Stromal cell of bone marrow (primary cell): ENCODE measurements at regions not wholly inside any gene's neighbourhood (a gene's known extent, or its start where the extent isn't known, plus 50 kb on each side); places are given as distances from the start of the nearest gene placed in this dataset.
"Not testable (repeated sequence)": the region's sequence is repeated elsewhere in the genome, so short reads cannot be mapped to it uniquely, and the experiment has no call there.

Source experiments
- DNase-seq: peaks from one replicate; pipeline ENCODE4 v3.0.0-alpha.2; 2012; ENCODE audit warnings: low read depth

GRCh38 chr6:109253366-109253765 is 128.9 kb downstream of the CD164 start:
- DNase-seq, result no peak

GRCh38 chr6:109252261-109253041 is 129.8 kb downstream of the CD164 start:
- no peak for DNase-seq

- no peak for DNase-seq
Measured at GRCh38 chr6:109251839-109252238, 130.4 kb downstream of the CD164 start.

- DNase-seq, result not testable (repeated sequence)
Measured at GRCh38 chr6:109250544-109251156, 131.6 kb downstream of the CD164 start.

DNA sequence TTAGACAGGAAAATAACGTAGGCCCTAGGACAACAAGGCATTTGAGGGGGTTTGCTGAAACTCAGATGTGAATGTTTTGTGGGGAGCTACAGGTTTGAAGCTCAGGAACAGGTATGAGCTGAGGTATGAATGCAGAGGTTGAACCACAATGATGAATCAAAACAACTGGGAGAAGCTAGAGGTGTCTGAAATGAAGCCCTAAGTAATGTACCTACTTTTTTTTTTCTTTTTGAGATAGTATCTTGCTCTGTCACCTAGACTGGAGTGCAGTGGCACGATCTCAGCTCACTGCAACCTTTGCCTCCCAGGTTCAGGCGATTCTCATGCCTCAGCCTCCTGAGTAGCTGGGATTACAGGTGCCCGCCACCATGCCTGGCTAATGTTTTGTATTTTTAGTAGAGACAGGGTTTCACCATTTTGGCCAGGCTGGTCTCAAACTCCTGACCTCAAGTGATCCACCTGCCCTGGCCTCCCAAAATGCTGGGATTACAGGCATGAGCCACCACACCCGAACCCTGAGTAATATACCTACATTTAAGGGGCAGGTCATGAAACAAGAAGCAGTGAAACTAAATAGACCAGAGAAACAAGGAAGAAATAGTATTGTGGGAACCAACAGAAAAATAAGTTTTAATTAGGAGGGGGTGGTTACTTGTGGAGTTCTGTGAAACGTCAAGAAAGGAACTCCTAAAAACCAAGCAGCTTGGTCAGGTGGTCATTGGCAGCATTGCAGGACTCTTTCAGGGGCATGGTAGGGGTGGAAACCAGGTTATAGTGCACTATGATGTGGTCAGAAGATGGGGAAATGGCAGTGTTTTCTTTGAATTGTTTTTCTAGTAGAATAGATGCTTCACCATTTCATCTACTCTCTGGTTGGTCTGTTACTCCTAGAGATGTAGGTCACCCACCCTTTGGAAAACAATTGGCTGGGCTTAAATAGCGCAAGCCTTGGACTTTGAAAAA is 138.1 kb downstream of the CD164 start:
- DNase-seq, result no peak

- DNase-seq, result no peak
Measured at GRCh38 chr6:109242925-109243324, 139.3 kb downstream of the CD164 start.

GRCh38 chr6:109242029-109242428 is 140.2 kb downstream of the CD164 start:
- DNase-seq, result no peak

DNA sequence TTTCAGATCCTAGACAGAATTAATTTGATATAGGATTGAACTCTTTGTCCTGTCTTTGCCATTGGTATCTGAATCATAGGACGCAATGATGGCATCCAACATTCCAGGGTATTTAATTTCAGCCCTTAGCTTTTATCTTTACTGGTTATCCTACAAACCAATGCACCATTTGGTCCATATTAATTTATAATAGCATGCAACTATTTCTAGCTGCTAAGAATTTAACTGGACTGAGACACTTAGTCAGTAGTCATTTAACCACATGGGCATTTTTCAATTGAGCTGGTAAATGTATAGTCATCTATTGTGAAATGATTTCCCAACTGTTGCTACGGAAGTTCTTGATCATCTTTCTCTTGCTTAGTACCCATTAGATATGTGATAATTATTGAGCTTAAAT is 141.1 kb downstream of the CD164 start:
- peak; percentile 47 for DNase-seq

- DNase-seq, result no peak
Measured at GRCh38 chr6:109240370-109241084, 141.7 kb downstream of the CD164 start.

DNA sequence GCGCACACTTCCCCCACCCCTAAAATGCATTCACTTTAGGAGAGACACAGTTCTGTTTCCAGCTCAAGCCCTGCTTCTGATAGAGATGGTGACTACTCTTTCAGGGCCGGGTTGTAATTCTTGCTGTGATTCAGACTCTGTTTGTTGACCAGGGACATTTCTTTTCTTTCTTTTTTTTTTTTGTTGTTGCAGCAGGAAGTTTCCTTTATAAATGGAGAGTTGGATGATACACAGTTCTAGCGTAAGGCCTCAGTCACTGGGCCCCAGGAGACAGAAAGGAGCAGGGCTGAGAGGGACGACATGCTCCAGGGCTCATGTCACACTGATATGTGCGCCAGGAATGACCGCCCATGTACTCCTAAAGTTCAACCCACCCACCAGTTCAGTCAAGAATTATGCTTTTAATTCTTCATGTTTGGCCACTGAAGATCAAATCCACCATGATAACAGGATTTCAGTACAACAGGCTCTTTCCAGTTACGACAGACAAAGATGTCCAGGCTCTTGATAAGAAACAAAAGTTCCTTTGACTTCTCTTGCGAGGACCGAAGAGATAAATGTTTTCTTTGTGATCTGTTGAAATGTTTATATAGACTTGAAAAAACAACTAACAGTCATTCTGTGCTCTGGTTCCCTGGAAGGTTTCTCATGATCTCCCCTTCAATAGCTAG is 142.5 kb downstream of the CD164 start:
- peak; percentile 51 for DNase-seq

DNA sequence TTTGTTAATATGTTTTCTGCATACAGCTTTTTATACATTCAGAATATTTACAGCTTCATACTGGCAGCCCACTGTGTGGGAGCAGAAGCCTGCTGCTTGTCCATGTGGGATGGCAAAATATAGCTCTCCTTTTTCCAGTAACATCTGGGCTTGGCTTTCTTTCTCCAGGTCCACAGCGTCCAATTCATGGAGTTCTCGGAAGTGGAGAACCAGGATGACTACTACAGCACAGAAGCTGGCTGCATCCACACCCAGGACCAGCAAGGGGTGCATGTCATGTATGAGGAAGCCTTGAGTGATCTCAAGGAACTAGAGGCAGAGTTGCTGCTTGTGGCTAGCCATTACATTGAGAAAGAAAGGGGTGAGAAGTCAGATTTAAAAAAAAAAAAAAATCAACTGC is 143.1 kb downstream of the CD164 start:
- DNase-seq, result peak; percentile 48

DNA sequence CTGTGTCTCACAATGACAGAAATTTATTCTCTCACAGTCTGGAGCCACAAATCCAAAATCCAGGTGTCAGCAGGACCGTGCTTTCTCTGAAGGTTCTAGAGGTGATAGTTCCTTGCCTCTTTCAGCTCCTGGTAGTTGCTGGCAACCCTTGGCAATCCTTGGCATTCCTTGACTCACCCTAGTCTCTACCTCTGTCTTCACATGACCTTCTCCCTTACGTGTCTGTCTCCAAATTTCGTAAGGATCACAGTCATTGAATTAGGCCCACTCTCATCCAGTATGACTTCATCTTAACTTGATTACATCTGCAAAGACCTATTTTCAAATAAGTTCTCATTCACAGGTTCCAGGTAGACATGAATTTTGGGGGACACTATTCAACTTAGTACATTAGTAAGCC is 143.1 kb downstream of the CEP57L1 start:
- no peak for DNase-seq

DNA sequence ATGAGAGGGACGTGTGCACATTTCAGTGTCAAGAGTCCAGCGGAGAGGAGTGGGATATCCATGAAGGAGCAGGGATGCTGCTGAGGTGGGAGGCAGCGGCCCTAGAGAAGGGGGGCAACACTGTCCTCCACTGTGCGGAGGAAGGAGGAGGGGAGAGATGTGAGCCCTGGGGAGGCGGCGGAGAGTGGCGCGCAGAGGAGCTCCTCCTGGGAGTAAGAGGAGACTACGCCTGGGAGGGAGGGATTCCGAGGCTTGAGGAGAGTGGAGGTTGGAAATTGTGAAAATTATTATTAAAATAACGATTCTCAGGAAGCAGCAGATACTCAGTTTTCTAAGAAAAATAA is 142.7 kb downstream of the CEP57L1 start:
- no peak for DNase-seq

GRCh38 chr6:109237077-109237985 is 142.0 kb downstream of the CEP57L1 start:
- DNase-seq, result peak; percentile 36

DNA sequence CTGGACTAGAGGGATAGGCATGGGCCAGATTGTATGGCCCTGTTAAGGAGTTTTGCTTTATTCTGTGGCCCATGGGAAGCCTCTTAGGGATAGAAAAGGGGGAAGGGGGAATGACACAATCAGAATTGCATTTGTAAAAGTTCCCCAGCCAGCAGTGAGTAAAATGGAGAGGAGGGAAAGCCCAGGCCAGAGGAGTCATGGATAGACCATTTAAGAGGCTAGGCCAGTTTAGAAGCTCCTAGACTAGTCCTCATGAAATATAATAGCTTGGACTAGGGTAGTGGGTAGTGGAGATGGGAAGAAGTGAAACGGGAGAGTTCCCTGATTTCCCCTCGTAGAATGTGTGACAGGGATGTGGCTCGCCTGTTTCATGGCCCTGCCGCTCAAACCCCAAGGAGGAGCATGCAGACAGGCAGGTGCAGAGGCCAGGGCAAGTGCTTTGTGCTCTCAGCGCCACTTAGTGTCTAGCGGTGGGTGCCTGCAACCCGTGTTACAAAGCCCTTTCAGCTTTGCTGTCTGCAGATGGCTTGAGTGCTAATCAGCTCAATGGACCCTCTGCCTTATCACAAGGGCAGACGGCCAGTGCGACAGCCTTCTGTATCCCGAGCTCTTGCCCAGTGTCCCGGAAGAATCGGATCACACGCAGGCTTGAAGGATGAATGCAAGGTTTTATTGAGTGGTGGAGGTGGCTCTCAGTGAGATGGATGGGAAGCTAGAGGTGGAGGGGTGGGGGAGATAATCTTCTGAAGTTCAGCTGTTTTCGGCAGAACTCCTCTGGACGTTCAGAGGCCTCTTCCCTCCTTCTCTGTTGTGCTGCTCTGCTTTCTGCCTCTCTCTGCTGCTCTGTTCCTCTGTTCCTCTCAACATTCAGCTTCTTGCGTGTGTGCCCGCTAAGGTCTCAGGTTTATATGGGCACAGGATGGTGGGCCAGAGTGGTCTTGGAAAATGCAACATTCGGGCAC is 141.1 kb downstream of the CEP57L1 start:
- no peak for DNase-seq

- no peak for DNase-seq
Measured at GRCh38 chr6:109235481-109236038, 140.3 kb downstream of the CEP57L1 start.

DNA sequence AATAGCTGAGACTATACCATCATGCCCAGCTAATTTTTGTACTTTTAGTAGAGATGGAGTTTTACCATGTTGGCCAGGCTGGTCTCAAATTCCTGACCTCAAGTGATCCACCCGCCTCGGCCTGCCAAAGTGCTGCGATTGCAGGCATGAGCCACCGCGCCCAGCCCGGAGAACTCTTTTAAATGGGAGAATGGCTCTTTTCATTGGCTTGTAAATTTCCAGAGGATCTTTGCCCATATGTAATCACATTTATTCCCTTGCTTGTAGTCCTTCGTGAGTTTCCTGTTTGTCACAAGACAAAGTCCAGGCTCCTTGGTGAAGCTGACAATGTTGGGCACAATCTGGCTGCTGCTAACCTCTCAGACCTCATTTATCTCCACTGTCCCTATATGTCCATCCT is 135.1 kb downstream of the CEP57L1 start:
- no peak for DNase-seq

- peak; percentile 46 for DNase-seq
Measured at GRCh38 chr6:109229536-109229935, 134.2 kb downstream of the CEP57L1 start.

GRCh38 chr6:109227646-109228045 is 132.3 kb downstream of the CEP57L1 start:
- no peak for DNase-seq
